GM12891 (cell line): ENCODE measurements at regions not wholly inside any gene's neighbourhood (a gene's known extent, or its start where the extent isn't known, plus 50 kb on each side); places are given as distances from the start of the nearest gene placed in this dataset.

Experiments
- POLR2A ChIP-seq: IDR thresholded peaks from 2 replicates; pipeline ENCODE4 v1.6.1; 2011; ENCODE audit warnings: low read depth, low read length, control low read depth
- POLR2AphosphoS5 ChIP-seq: IDR thresholded peaks from 2 replicates; pipeline ENCODE4 v1.6.1; 2011; ENCODE audit warnings: low read depth, low read length, control low read depth
- TAF1 ChIP-seq: IDR thresholded peaks from 2 replicates; pipeline ENCODE4 v1.6.1; 2011; ENCODE audit warnings: low read depth, low read length, control low read depth

GRCh38 chr14:41461380-41461779 lies 145.3 kb upstream of the LRFN5 start:
- TF ChIP-seq TAF1 (no peak), POLR2AphosphoS5 (no peak), POLR2A (no peak)
